GM23338 (cell line): ENCODE measurements at regions not wholly inside any gene's neighbourhood (a gene's known extent, or its start where the extent isn't known, plus 50 kb on each side); places are given as distances from the start of the nearest gene placed in this dataset.

Source experiments
- ATAC-seq: fragments of 200-7000 bp; cut with Tn5 transposase; 3 replicates; pipeline ENCODE4 v1.9.1; 2020
- DNase-seq: peaks from one replicate; pipeline ENCODE4 v3.0.0-alpha.2; 2015; ENCODE audit warnings: low spot score
- H2AFZ ChIP-seq: fragments of 200-600 bp; sonication (generic); 2 replicates; pipeline ENCODE4 v1.8.0; 2016; ENCODE audit warnings: antibody characterized with exemption, mild to moderate bottlenecking, moderate library complexity
- H3F3A ChIP-seq: fragments of 200-600 bp; sonication (generic); replicated peaks from 2 replicates; pipeline ENCODE4 v1.8.0; 2017; ENCODE audit warnings: antibody characterized with exemption, mixed run types, low read depth
- H3K27ac ChIP-seq: fragments of 200-600 bp; sonication (generic); 2 replicates; pipeline ENCODE4 v1.6.1; 2016; ENCODE audit warnings: low read depth
- H3K27me3 ChIP-seq: fragments of 200-600 bp; sonication (generic); 2 replicates; pipeline ENCODE4 v1.8.0; 2016; ENCODE audit warnings: mild to moderate bottlenecking, mixed run types, moderate library complexity; ENCODE audit not compliant: insufficient read depth
- H3K36me3 ChIP-seq: fragments of 200-600 bp; sonication (generic); 2 replicates; pipeline ENCODE4 v1.8.0; 2016; ENCODE audit warnings: mild to moderate bottlenecking; ENCODE audit not compliant: insufficient read depth
- H3K4me1 ChIP-seq: fragments of 200-600 bp; sonication (generic); 2 replicates; pipeline ENCODE4 v1.8.0; 2016; ENCODE audit warnings: mild to moderate bottlenecking, moderate library complexity; ENCODE audit not compliant: insufficient read depth
- H3K4me2 ChIP-seq: fragments of 200-600 bp; sonication (generic); 2 replicates; pipeline ENCODE4 v1.7.1; 2017; ENCODE audit warnings: mixed run types
- H3K4me3 ChIP-seq: fragments of 200-600 bp; sonication (generic); 2 replicates; pipeline ENCODE4 v1.6.1; 2016; ENCODE audit warnings: mixed run types
- H3K79me2 ChIP-seq: fragments of 200-600 bp; sonication (generic); replicated peaks from 2 replicates; pipeline ENCODE4 v1.8.0; 2017; ENCODE audit warnings: mild to moderate bottlenecking; ENCODE audit not compliant: insufficient read depth
- H3K9me2 ChIP-seq: fragments of 200-600 bp; sonication (generic); 2 replicates; pipeline ENCODE4 v1.8.0; 2017; ENCODE audit not compliant: insufficient read depth
- H4K20me1 ChIP-seq: fragments of 200-600 bp; sonication (generic); replicated peaks from 2 replicates; pipeline ENCODE4 v1.8.0; 2017; ENCODE audit warnings: mild to moderate bottlenecking; ENCODE audit not compliant: insufficient read depth
- H3K27ac Mint-ChIP-seq: 2 replicates; pipeline ENCODE4 v1.8.0; 2020; ENCODE audit warnings: inconsistent platforms, mild to moderate bottlenecking, moderate library complexity, mixed read lengths
- H3K27me3 Mint-ChIP-seq: 3 replicates; pipeline ENCODE4 v1.8.0; 2022; ENCODE audit warnings: low read depth, mild to moderate bottlenecking, moderate library complexity, mixed read lengths, inconsistent platforms; ENCODE audit not compliant: insufficient read depth, poor library complexity
- H3K36me3 Mint-ChIP-seq: 3 replicates; pipeline ENCODE4 v1.8.0; 2021; ENCODE audit warnings: low read depth, mild to moderate bottlenecking, inconsistent platforms, moderate library complexity, mixed read lengths
- H3K4me1 Mint-ChIP-seq: 3 replicates; pipeline ENCODE4 v1.8.0; 2020; ENCODE audit warnings: mild to moderate bottlenecking, inconsistent platforms, mixed read lengths
- H3K4me3 Mint-ChIP-seq: 3 replicates; pipeline ENCODE4 v1.8.0; 2021; ENCODE audit warnings: moderate library complexity, mild to moderate bottlenecking, inconsistent platforms, mixed read lengths
- H3K9me3 Mint-ChIP-seq: 3 replicates; pipeline ENCODE4 v1.8.0; 2020; ENCODE audit warnings: moderate library complexity, mild to moderate bottlenecking, inconsistent platforms, mixed read lengths
- CREB1 ChIP-seq: fragments of 250-450 bp; sonication (Bioruptor Pico); IDR thresholded peaks from 2 replicates; pipeline ENCODE4 v1.5.0; 2020; ENCODE audit warnings: low read depth, mild to moderate bottlenecking, moderate library complexity
- CTCF ChIP-seq, 2 experiments: fragments of 200-600 bp in 1 of 2; sonication (generic) in 1 of 2; conservative IDR thresholded peaks; 2 replicates each; pipeline versions ENCODE4 v1.5.1 to v1.6.1; 2016 to 2017; ENCODE audit warnings: antibody characterized with exemption in 2 of 2, low read depth in 2 of 2, mild to moderate bottlenecking in 2 of 2, moderate library complexity in 1 of 2
- ETS1 ChIP-seq: IDR thresholded peaks from 2 replicates; pipeline ENCODE4 v1.6.1; 2016; ENCODE audit warnings: antibody characterized with exemption
- EZH2phosphoT487 ChIP-seq: fragments of 200-600 bp; sonication (generic); IDR thresholded peaks from one replicate; pipeline ENCODE4 v1.8.1; 2018; ENCODE audit warnings: antibody characterized with exemption; ENCODE audit not compliant: unreplicated experiment
- JUNB ChIP-seq: IDR thresholded peaks from one replicate; pipeline ENCODE4 v1.6.1; 2016; ENCODE audit warnings: antibody characterized with exemption; ENCODE audit not compliant: unreplicated experiment
- NANOG ChIP-seq: IDR thresholded peaks from 2 replicates; pipeline ENCODE4 v1.6.1; 2016; ENCODE audit warnings: antibody characterized with exemption, borderline replicate concordance
- POLR2AphosphoS5 ChIP-seq: IDR thresholded peaks from 2 replicates; pipeline ENCODE4 v1.6.1; 2016; ENCODE audit warnings: antibody characterized with exemption, low read depth
- STAT1 ChIP-seq: IDR thresholded peaks from one replicate; pipeline ENCODE4 v1.6.1; 2016; ENCODE audit warnings: antibody characterized with exemption; ENCODE audit not compliant: unreplicated experiment
- ZNF114 ChIP-seq: fragments of 250-450 bp; sonication (Bioruptor Pico); IDR thresholded peaks from 2 replicates; pipeline ENCODE4 v1.5.0; 2020; ENCODE audit warnings: mild to moderate bottlenecking, moderate library complexity
- ZNF331 ChIP-seq: fragments of 250-450 bp; sonication (Bioruptor Pico); IDR thresholded peaks from 2 replicates; pipeline ENCODE4 v1.5.0; 2020; ENCODE audit warnings: low read depth, mild to moderate bottlenecking, moderate library complexity
- TF ChIP-seq, protein P1 (sequence below): IDR thresholded peaks from one replicate; pipeline ENCODE4 v1.6.1; 2018; ENCODE audit warnings: antibody characterized with exemption; ENCODE audit not compliant: unreplicated experiment

DNA sequence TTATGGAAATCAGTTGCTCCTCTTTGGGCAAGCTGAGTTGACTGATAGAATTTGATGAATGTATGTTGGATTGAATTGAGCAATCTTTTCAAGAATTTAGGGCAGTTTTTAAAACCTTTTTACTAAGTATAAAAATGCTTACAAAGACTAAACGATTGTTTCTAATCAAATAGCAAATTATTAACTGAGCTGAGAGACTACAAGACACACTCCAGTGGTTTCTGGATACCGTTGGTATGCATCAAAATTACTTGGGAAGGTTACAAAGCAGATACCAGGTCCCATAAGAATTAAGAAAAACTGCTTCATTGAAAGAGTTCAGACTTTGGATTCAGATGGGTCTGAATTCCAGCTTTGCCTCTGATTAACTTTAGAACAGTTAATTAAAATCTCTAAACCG lies 721.4 kb downstream of the FAM181B start (continued):
- TF ChIP-seq CTCF (conservative IDR thresholded peaks at IDR 0.05; ENCODE audit: low read depth in 2 of 2) (no peak), CREB1 (CRISPR knock-in tag) (no peak), POLR2AphosphoS5 (no peak), ETS1 (no peak), ZNF114 (no peak)

- H3K4me1 ChIP-seq, result peaks cover 5% of the 10 kb centered on the region; the same call in 1 of the 2 replicates
- H3K9me2 ChIP-seq, result 0 out of 2 replicates have a peak, but pooled peaks cover 8% of the 10 kb centered on the region
- no peak overlapping the region for H3K4me2 ChIP-seq
- no peak for DNase-seq
- Mint-ChIP-seq H3K9me3 (no peaks in the 10 kb centered on the region), H3K4me3 (no peak overlapping the region), H3K4me1 (peaks cover 5% of the 10 kb centered on the region), H3K27me3 (no peaks in the 10 kb centered on the region), H3K36me3 (no peaks in the 10 kb centered on the region), H3K27ac (no peak overlapping the region)
- H3K36me3 ChIP-seq, result no peaks in the 10 kb centered on the region
- no peaks in the 10 kb centered on the region for H3K79me2 ChIP-seq
- no peak overlapping the region for H3K4me3 ChIP-seq
- no peak overlapping the region for H3K27ac ChIP-seq
- ATAC-seq, result no peak
- H2AFZ ChIP-seq, result no peak overlapping the region
- H3F3A ChIP-seq, result no peaks in the 10 kb centered on the region
- H3K27me3 ChIP-seq, result no peaks in the 10 kb centered on the region
- no peaks in the 10 kb centered on the region for H4K20me1 ChIP-seq
- TF ChIP-seq ZNF114 (no peak), CREB1 (CRISPR knock-in tag) (no peak), POLR2AphosphoS5 (no peak), CTCF (conservative IDR thresholded peaks at IDR 0.05; ENCODE audit: low read depth in 2 of 2) (no peak), NANOG (no peak), STAT1 (no peak), EZH2phosphoT487 (no peak), ZNF331 (CRISPR knock-in tag) (no peak), ETS1 (no peak), JUNB (no peak)
- TF ChIP-seq, protein P1, sequence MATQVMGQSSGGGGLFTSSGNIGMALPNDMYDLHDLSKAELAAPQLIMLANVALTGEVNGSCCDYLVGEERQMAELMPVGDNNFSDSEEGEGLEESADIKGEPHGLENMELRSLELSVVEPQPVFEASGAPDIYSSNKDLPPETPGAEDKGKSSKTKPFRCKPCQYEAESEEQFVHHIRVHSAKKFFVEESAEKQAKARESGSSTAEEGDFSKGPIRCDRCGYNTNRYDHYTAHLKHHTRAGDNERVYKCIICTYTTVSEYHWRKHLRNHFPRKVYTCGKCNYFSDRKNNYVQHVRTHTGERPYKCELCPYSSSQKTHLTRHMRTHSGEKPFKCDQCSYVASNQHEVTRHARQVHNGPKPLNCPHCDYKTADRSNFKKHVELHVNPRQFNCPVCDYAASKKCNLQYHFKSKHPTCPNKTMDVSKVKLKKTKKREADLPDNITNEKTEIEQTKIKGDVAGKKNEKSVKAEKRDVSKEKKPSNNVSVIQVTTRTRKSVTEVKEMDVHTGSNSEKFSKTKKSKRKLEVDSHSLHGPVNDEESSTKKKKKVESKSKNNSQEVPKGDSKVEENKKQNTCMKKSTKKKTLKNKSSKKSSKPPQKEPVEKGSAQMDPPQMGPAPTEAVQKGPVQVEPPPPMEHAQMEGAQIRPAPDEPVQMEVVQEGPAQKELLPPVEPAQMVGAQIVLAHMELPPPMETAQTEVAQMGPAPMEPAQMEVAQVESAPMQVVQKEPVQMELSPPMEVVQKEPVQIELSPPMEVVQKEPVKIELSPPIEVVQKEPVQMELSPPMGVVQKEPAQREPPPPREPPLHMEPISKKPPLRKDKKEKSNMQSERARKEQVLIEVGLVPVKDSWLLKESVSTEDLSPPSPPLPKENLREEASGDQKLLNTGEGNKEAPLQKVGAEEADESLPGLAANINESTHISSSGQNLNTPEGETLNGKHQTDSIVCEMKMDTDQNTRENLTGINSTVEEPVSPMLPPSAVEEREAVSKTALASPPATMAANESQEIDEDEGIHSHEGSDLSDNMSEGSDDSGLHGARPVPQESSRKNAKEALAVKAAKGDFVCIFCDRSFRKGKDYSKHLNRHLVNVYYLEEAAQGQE, result no peak
Measured at GRCh38 chr11:82009133-82009532, 724.5 kb downstream of the FAM181B start.
